ENCODE measurements at regions not wholly inside any gene's neighbourhood (a gene's known extent, or its start where the extent isn't known, plus 50 kb on each side); places are given as distances from the start of the nearest gene placed in this dataset.

DNA sequence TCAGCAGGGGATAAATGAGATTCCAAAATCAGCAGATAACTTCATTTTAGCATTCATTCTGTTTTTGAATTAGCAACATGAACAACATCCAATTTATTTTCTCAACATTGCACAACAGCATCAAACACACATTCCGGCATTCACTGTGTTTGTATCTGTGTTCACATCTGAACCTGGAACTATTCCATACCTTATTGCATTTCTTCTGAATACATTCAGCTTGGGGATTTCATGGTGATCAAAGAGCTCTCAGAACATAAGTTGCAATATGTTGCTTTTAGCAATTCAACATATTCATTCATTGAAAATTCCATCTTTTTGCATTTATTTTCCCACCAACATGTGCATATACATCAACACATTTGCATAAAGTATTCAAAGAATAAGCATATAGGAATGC, 1431.7 kb upstream of the PIK3C3 start:
- TF ChIP-seq REST (IDR thresholded peaks at IDR 0.05; ENCODE audit: insufficient read depth in 1 of 2, low read depth in 2 of 2, low read length in 2 of 2) (no peak), POLR2AphosphoS5 (IDR thresholded peaks at IDR 0.05; ENCODE audit: low read depth, low read length) (no peak), TAF1 (IDR thresholded peaks at IDR 0.05; ENCODE audit: borderline replicate concordance, insufficient read depth, low read length) (no peak)

All from PFSK-1 (cell line).